Astrocyte (in vitro differentiated cells and primary cell): ENCODE measurements at regions not wholly inside any gene's neighbourhood (a gene's known extent, or its start where the extent isn't known, plus 50 kb on each side); places are given as distances from the start of the nearest gene placed in this dataset.

Experiments used
- DNase-seq: peaks from one replicate; pipeline ENCODE4 v3.0.0-alpha.2; 2010; ENCODE audit warnings: low read depth
- FAIRE-seq: peaks from 2 replicates; lab custom pipeline; 2011; peaks lifted over from hg19 to GRCh38; lab: Jason Lieb, UNC
- H2AFZ ChIP-seq: 2 replicates; pipeline ENCODE4 v1.6.0; 2012; ENCODE audit warnings: low read depth, low read length, inconsistent platforms
- H3K27ac ChIP-seq: 2 replicates; pipeline ENCODE4 v1.5.1; 2011; ENCODE audit warnings: low read depth, low read length, inconsistent platforms
- H3K27me3 ChIP-seq: 2 replicates; pipeline ENCODE4 v1.6.0; 2011; ENCODE audit warnings: low read length, inconsistent platforms; ENCODE audit not compliant: insufficient read depth
- H3K36me3 ChIP-seq: 2 replicates; pipeline ENCODE4 v1.5.1; 2011; ENCODE audit warnings: low read length, inconsistent platforms; ENCODE audit not compliant: insufficient read depth
- H3K4me1 ChIP-seq: 2 replicates; pipeline ENCODE4 v1.5.1; 2011; ENCODE audit warnings: low read length, inconsistent platforms; ENCODE audit not compliant: insufficient read depth
- H3K4me2 ChIP-seq: 2 replicates; pipeline ENCODE4 v1.6.0; 2012; ENCODE audit warnings: low read length, inconsistent platforms
- H3K4me3 ChIP-seq: 2 replicates; pipeline ENCODE4 v1.5.1; 2011; ENCODE audit warnings: low read depth, mild to moderate bottlenecking, low read length, inconsistent platforms; ENCODE audit not compliant: insufficient read depth
- H3K79me2 ChIP-seq: 2 replicates; pipeline ENCODE4 v1.6.0; 2012; ENCODE audit warnings: mild to moderate bottlenecking, low read length, inconsistent platforms; ENCODE audit not compliant: insufficient read depth
- H3K9ac ChIP-seq: 2 replicates; pipeline ENCODE4 v1.6.0; 2012; ENCODE audit warnings: mild to moderate bottlenecking, low read length, inconsistent platforms
- H3K9me3 ChIP-seq: 2 replicates; pipeline ENCODE4 v1.5.1; 2012; ENCODE audit warnings: low read depth, mild to moderate bottlenecking, low read length, inconsistent platforms; ENCODE audit not compliant: insufficient read depth
- H4K20me1 ChIP-seq: 2 replicates; pipeline ENCODE4 v1.6.0; 2012; ENCODE audit warnings: low read length, inconsistent platforms; ENCODE audit not compliant: insufficient read depth
- H3K27ac Mint-ChIP-seq: one replicate; pipeline ENCODE4 v1.8.0; 2021; ENCODE audit warnings: mild to moderate bottlenecking, mixed read lengths; ENCODE audit not compliant: unreplicated experiment
- H3K27me3 Mint-ChIP-seq: one replicate; pipeline ENCODE4 v1.8.0; 2021; ENCODE audit warnings: low read depth, mixed read lengths; ENCODE audit not compliant: unreplicated experiment
- H3K36me3 Mint-ChIP-seq: one replicate; pipeline ENCODE4 v1.8.0; 2021; ENCODE audit warnings: low read depth, mixed read lengths; ENCODE audit not compliant: unreplicated experiment
- H3K4me1 Mint-ChIP-seq: one replicate; pipeline ENCODE4 v1.8.0; 2021; ENCODE audit warnings: low read depth, mixed read lengths; ENCODE audit not compliant: unreplicated experiment
- H3K4me3 Mint-ChIP-seq: one replicate; pipeline ENCODE4 v1.8.0; 2021; ENCODE audit warnings: mild to moderate bottlenecking, moderate library complexity, mixed read lengths; ENCODE audit not compliant: unreplicated experiment
- H3K9me3 Mint-ChIP-seq: one replicate; pipeline ENCODE4 v1.8.0; 2021; ENCODE audit warnings: mild to moderate bottlenecking, mixed read lengths; ENCODE audit not compliant: unreplicated experiment
- EZH2 ChIP-seq: IDR thresholded peaks from 2 replicates; pipeline ENCODE4 v1.6.1; 2012; ENCODE audit warnings: mild to moderate bottlenecking, low read length, inconsistent platforms; ENCODE audit not compliant: insufficient read depth
- TF ChIP-seq, protein P1 (sequence below): IDR thresholded peaks from 2 replicates; pipeline ENCODE4 v1.5.1; 2011; ENCODE audit warnings: low read depth, mild to moderate bottlenecking, inconsistent platforms, low read length, moderate library complexity; ENCODE audit not compliant: insufficient read depth

DNA sequence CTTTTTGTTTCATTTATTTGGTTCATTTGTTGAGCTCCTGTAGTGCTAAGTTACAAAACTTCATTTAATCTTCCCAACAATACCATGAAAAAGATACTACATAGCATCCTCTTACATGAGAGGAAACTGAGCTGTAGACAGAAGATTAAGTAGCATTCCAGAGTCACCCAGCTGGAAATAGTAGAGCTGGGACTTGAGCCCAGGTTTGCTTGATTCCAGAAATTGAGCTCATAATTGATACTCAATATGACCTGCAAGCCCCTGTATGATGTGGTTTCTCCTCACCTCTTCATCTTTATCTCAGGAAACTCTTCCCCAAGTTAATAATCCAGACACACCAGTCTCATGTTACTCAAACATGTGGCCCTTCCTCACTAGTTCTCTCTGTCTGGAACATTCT is 87.0 kb upstream of the DAAM1 start:
- FAIRE-seq (peak; percentile 54), DNase-seq (peak; percentile 96)
- Histone ChIP-seq H3K27me3 (no peaks in the 10 kb centered on the region), H2AFZ (no peak overlapping the region), H3K4me2 (no peak overlapping the region), H3K9me3 (no peaks in the 10 kb centered on the region), H3K4me3 (no peak overlapping the region), H3K4me1 (peaks cover 30% of the 10 kb centered on the region), H4K20me1 (no peaks in the 10 kb centered on the region), H3K9ac (no peak overlapping the region), H3K27ac (no peak overlapping the region), H3K79me2 (no peaks in the 10 kb centered on the region), H3K36me3 (no peaks in the 10 kb centered on the region)
- Mint-ChIP-seq H3K4me3 (no peak overlapping the region), H3K36me3 (no peaks in the 10 kb centered on the region), H3K27ac (no peak overlapping the region), H3K4me1 (peaks cover 4% of the 10 kb centered on the region), H3K27me3 (no peaks in the 10 kb centered on the region), H3K9me3 (no peaks in the 10 kb centered on the region)
- no peak for TF ChIP-seq EZH2
- TF ChIP-seq, protein P1, sequence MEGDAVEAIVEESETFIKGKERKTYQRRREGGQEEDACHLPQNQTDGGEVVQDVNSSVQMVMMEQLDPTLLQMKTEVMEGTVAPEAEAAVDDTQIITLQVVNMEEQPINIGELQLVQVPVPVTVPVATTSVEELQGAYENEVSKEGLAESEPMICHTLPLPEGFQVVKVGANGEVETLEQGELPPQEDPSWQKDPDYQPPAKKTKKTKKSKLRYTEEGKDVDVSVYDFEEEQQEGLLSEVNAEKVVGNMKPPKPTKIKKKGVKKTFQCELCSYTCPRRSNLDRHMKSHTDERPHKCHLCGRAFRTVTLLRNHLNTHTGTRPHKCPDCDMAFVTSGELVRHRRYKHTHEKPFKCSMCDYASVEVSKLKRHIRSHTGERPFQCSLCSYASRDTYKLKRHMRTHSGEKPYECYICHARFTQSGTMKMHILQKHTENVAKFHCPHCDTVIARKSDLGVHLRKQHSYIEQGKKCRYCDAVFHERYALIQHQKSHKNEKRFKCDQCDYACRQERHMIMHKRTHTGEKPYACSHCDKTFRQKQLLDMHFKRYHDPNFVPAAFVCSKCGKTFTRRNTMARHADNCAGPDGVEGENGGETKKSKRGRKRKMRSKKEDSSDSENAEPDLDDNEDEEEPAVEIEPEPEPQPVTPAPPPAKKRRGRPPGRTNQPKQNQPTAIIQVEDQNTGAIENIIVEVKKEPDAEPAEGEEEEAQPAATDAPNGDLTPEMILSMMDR = no peak

DNA sequence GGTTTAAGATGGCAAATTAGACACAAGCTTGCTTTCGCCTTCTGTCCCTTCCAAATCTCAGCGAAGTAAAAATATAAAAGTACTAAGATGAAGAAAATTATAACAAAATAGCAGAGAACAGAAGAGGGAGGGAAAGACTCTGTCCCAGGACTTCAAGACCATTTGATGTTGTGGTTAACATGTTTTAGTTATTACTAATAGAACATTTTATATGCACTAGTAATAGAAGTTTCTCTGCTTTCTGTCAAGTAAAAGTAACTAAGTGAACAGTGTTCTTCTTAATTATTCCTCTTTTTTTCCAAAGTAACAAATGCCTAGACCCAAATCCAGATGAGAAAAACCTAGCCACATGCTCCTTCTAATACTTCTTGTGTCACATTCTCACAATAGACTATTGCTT is 85.1 kb upstream of the DAAM1 start:
- H3K4me1 ChIP-seq = peaks cover 17% of the 10 kb centered on the region
- H3K4me1 Mint-ChIP-seq = peaks cover 4% of the 10 kb centered on the region
- no peaks in the 10 kb centered on the region for H3K27me3 ChIP-seq
- no peaks in the 10 kb centered on the region for H3K79me2 ChIP-seq
- no peaks in the 10 kb centered on the region for H3K9me3 Mint-ChIP-seq
- H3K27me3 Mint-ChIP-seq = no peaks in the 10 kb centered on the region
- H3K9me3 ChIP-seq = no peaks in the 10 kb centered on the region
- no peak overlapping the region for H3K4me3 Mint-ChIP-seq
- DNase-seq (peak; percentile 84), FAIRE-seq (no peak)
- no peaks in the 10 kb centered on the region for H3K36me3 Mint-ChIP-seq
- no peak overlapping the region for H3K9ac ChIP-seq
- TF ChIP-seq, protein P1 = no peak
- TF ChIP-seq EZH2 = no peak
- H3K27ac Mint-ChIP-seq = no peak overlapping the region
- peak overlapping the region; percentile 9 for H3K4me2 ChIP-seq
- H2AFZ ChIP-seq = no peak overlapping the region
- H3K27ac ChIP-seq = peak overlapping the region; percentile 23
- H3K36me3 ChIP-seq = no peaks in the 10 kb centered on the region
- H4K20me1 ChIP-seq = no peaks in the 10 kb centered on the region
- H3K4me3 ChIP-seq = no peak overlapping the region

DNA sequence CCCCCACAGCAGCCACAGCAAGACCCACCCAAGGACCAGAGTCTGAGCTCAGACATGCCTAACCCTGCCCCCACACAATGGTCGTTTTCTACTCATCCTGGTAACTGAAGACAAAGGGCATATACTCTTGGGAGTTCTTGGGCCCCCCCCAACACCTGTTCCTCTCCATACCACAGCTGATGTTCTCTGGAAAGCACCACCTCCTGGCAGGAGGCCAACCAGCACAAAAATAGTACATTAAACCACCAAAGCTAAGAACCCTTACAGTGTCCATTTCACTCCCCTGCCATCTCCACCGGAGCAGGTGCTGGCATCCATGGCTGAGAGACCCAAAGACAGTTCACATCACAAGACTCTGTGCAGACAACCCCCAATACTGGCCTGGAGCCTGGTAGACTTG is 80.6 kb upstream of the DAAM1 start:
- Mint-ChIP-seq H3K9me3 (peaks cover 4% of the 10 kb centered on the region), H3K4me3 (no peak overlapping the region), H3K36me3 (peaks cover 2% of the 10 kb centered on the region), H3K27me3 (no peaks in the 10 kb centered on the region), H3K4me1 (peaks cover 4% of the 10 kb centered on the region), H3K27ac (no peak overlapping the region)
- Histone ChIP-seq H3K36me3 (no peaks in the 10 kb centered on the region), H3K4me3 (no peak overlapping the region), H3K4me1 (peaks cover 8% of the 10 kb centered on the region), H3K27me3 (no peaks in the 10 kb centered on the region), H3K9me3 (no peaks in the 10 kb centered on the region), H2AFZ (no peak overlapping the region), H3K27ac (no peak overlapping the region), H4K20me1 (no peaks in the 10 kb centered on the region), H3K79me2 (no peaks in the 10 kb centered on the region), H3K9ac (no peak overlapping the region), H3K4me2 (no peak overlapping the region)
- TF ChIP-seq EZH2 = no peak
- TF ChIP-seq, protein P1 = no peak
- no peak for DNase-seq
- no peak for FAIRE-seq
